ENCODE measurements at regions not wholly inside any gene's neighbourhood (a gene's known extent, or its start where the extent isn't known, plus 50 kb on each side); places are given as distances from the start of the nearest gene placed in this dataset.

DNA sequence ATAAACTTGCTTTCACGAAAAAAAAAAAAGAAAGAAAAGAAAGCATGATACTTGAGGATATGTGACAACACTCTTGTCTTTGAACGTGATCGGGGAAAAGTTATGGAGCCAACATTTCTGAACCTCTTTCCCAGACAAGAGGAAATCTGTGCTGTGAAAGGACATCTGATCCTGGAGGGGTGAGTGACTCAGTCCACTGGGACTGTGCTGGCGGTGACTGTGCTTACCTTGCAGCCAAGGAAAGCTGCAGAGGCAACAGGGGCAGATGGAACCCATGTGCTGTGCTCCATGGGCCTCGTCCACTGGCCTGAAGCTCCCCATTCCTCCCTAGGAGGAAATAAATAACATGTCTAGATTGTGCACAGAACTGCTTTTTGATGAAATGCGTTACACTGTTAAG lies 116.5 kb upstream of the RAB11FIP2 start:
- H3K9me3 ChIP-seq (ENCODE audit: low read length) = no peaks in the 10 kb centered on the region
- no peak overlapping the region for H3K4me3 ChIP-seq (ENCODE audit: low read length)
- no peak overlapping the region for H2AFZ ChIP-seq (ENCODE audit: low read length)
- CTCF ChIA-PET = no interaction called here
- no peak overlapping the region for H3K27ac ChIP-seq (ENCODE audit: low read length)
- H3K4me2 ChIP-seq (ENCODE audit: low read length) = no peak overlapping the region
- H3K79me2 ChIP-seq (ENCODE audit: low read length) = no peaks in the 10 kb centered on the region
- ATAC-seq (no peak), DNase-seq (peak; percentile 33)
- H3K36me3 ChIP-seq (ENCODE audit: low read depth, low read length) = no peaks in the 10 kb centered on the region
- BruUV-seq (replicated peaks) = no TSS peak
- H3F3A ChIP-seq (ENCODE audit: low read length, unreplicated experiment) = no peaks in the 10 kb centered on the region
- POLR2A ChIA-PET (ENCODE audit: unreplicated experiment) = no interaction called here
- intact Hi-C loops (cut with micrococcal nuclease) = no loop called here
- no peak for TF ChIP-seq EZH2phosphoT487 (IDR thresholded peaks at IDR 0.05; ENCODE audit: borderline replicate concordance, low read length)
- no peak for TF ChIP-seq EZH2 (IDR thresholded peaks at IDR 0.05; ENCODE audit: low read length, unreplicated experiment)
- no peak for TF ChIP-seq CTCF (conservative IDR thresholded peaks at IDR 0.05; ENCODE audit: low read depth, low read length)
- H4K20me1 ChIP-seq (ENCODE audit: low read length) = no peaks in the 10 kb centered on the region
- H3K9ac ChIP-seq (ENCODE audit: low read length) = no peak overlapping the region
- H3K27me3 ChIP-seq (ENCODE audit: low read length) = peaks cover 52% of the 10 kb centered on the region
- H3K4me1 ChIP-seq (ENCODE audit: insufficient read depth, low read length) = no peaks in the 10 kb centered on the region
- H3K9me2 ChIP-seq (replicated peaks; ENCODE audit: low read length) = no peaks in the 10 kb centered on the region

DNA sequence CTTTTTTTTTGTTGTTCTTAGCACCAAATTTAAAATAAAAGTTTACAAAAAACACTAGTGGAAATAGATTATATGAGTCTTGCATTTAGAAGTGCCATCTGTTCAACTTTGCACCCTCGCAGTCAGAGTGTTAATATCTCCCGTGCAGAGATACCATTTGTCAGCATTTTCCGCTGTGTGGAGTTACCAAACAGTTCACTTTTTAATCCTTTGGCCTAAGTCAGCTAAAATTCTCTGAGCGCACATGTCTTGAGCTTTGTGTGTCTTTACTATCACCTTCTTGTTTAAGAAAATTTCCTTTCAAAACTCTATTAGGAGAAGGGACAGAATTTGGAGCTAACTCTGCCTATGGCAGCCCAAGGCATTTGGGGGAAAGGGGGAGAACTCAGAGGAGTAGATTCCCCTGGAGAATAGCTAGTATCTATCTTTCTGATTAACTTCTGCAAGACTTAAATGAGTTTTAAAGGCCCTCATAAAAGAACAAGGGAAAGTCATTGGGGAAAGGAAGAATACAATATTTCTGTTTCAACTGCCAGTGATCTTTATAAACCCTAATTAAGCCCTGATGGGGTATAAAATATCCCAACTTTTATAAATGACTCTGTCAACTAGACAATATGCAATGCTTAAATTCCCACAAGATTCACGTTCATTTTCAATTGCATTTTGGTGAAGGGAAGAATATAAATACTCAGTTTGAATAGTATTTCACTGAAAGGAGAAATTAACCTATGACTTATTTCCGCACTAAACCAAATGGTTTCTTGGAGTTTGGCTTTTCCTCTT lies 114.9 kb upstream of the RAB11FIP2 start:
- BruUV-seq (replicated peaks) = no TSS peak
- H3K9me2 ChIP-seq (replicated peaks; ENCODE audit: low read length) = no peaks in the 10 kb centered on the region
- no peak for DNase-seq
- TF ChIP-seq EZH2phosphoT487 (IDR thresholded peaks at IDR 0.05; ENCODE audit: borderline replicate concordance, low read length) = no peak
- no peak for TF ChIP-seq EZH2 (IDR thresholded peaks at IDR 0.05; ENCODE audit: low read length, unreplicated experiment)
- TF ChIP-seq CTCF (conservative IDR thresholded peaks at IDR 0.05; ENCODE audit: low read depth, low read length) = no peak
- no peak overlapping the region for H3K4me2 ChIP-seq (ENCODE audit: low read length)
- no peak overlapping the region for H3K9ac ChIP-seq (ENCODE audit: low read length)
- no peaks in the 10 kb centered on the region for H3F3A ChIP-seq (ENCODE audit: low read length, unreplicated experiment)
- H3K4me1 ChIP-seq (ENCODE audit: insufficient read depth, low read length) = no peaks in the 10 kb centered on the region
- no peak overlapping the region for H3K27ac ChIP-seq (ENCODE audit: low read length)
- H3K4me3 ChIP-seq (ENCODE audit: low read length) = no peak overlapping the region
- H3K9me3 ChIP-seq (ENCODE audit: low read length) = no peaks in the 10 kb centered on the region
- no peak for ATAC-seq
- intact Hi-C loops (cut with micrococcal nuclease) = no loop called here
- H2AFZ ChIP-seq (ENCODE audit: low read length) = no peak overlapping the region
- POLR2A ChIA-PET (ENCODE audit: unreplicated experiment) = no interaction called here
- peaks cover 42% of the 10 kb centered on the region for H3K27me3 ChIP-seq (ENCODE audit: low read length)
- no peaks in the 10 kb centered on the region for H4K20me1 ChIP-seq (ENCODE audit: low read length)
- no peaks in the 10 kb centered on the region for H3K36me3 ChIP-seq (ENCODE audit: low read depth, low read length)
- no peaks in the 10 kb centered on the region for H3K79me2 ChIP-seq (ENCODE audit: low read length)
- CTCF ChIA-PET = interaction anchor here (0.7 kb wide), 1 partner anchor 386 kb away, joined by 3 read pairs; no protein-coding TSS in a partner anchor

DNA sequence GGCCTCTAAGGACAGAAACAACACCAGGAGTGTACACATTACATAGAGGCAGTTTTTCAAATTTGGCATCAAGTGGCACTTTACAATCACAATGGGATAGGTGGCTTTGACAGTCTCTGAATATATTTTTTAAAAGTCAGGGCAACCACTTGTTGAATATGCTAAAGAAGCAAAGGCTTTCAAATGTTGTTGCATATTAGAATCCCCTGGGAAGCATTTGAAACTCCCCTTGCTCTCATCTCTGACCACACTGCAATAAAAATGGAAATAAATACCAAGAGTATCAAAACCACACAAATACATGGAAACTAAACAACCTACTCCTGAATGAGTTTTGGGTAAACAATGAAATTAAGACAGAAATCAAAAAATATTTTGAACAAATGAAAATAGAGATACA lies 106.5 kb upstream of the RAB11FIP2 start:
- no peak overlapping the region for H3K27ac ChIP-seq (ENCODE audit: low read length)
- ATAC-seq (no peak), DNase-seq (no peak)
- H3K4me3 ChIP-seq (ENCODE audit: low read length) = no peak overlapping the region
- POLR2A ChIA-PET (ENCODE audit: unreplicated experiment) = no interaction called here
- H3F3A ChIP-seq (ENCODE audit: low read length, unreplicated experiment) = no peaks in the 10 kb centered on the region
- TF ChIP-seq EZH2phosphoT487 (IDR thresholded peaks at IDR 0.05; ENCODE audit: borderline replicate concordance, low read length) = no peak
- TF ChIP-seq CTCF (conservative IDR thresholded peaks at IDR 0.05; ENCODE audit: low read depth, low read length) = no peak
- TF ChIP-seq EZH2 (IDR thresholded peaks at IDR 0.05; ENCODE audit: low read length, unreplicated experiment) = no peak
- no peaks in the 10 kb centered on the region for H3K79me2 ChIP-seq (ENCODE audit: low read length)
- no TSS peak for BruUV-seq (replicated peaks)
- H2AFZ ChIP-seq (ENCODE audit: low read length) = no peak overlapping the region
- H4K20me1 ChIP-seq (ENCODE audit: low read length) = no peaks in the 10 kb centered on the region
- H3K36me3 ChIP-seq (ENCODE audit: low read depth, low read length) = no peaks in the 10 kb centered on the region
- H3K9ac ChIP-seq (ENCODE audit: low read length) = no peak overlapping the region
- no peak overlapping the region for H3K4me2 ChIP-seq (ENCODE audit: low read length)
- intact Hi-C loops (cut with micrococcal nuclease) = no loop called here
- peaks cover 4% of the 10 kb centered on the region for H3K27me3 ChIP-seq (ENCODE audit: low read length)
- no peaks in the 10 kb centered on the region for H3K9me3 ChIP-seq (ENCODE audit: low read length)
- H3K4me1 ChIP-seq (ENCODE audit: insufficient read depth, low read length) = no peaks in the 10 kb centered on the region
- CTCF ChIA-PET = no interaction called here
- H3K9me2 ChIP-seq (replicated peaks; ENCODE audit: low read length) = no peaks in the 10 kb centered on the region

Data from PC-3 (cell line).